Fibroblast of villous mesenchyme (primary cell): ENCODE measurements at regions not wholly inside any gene's neighbourhood (a gene's known extent, or its start where the extent isn't known, plus 50 kb on each side); places are given as distances from the start of the nearest gene placed in this dataset.
A peak's percentile ranks its signal among the peaks of the same experiment; 100 is the strongest.

Experiments
- DNase-seq: peaks from one replicate; pipeline ENCODE4 v3.0.0-alpha.2; 2010; ENCODE audit warnings: low read depth
- H3K4me3 ChIP-seq: 2 replicates; pipeline ENCODE4 v1.5.1; 2011; ENCODE audit warnings: low read depth, mild to moderate bottlenecking, low read length
- TF ChIP-seq, protein P1 (sequence below): IDR thresholded peaks from 2 replicates; pipeline ENCODE4 v1.5.1; 2012; ENCODE audit warnings: low read depth, mild to moderate bottlenecking, low read length; ENCODE audit not compliant: insufficient read depth

- TF ChIP-seq, protein P1, sequence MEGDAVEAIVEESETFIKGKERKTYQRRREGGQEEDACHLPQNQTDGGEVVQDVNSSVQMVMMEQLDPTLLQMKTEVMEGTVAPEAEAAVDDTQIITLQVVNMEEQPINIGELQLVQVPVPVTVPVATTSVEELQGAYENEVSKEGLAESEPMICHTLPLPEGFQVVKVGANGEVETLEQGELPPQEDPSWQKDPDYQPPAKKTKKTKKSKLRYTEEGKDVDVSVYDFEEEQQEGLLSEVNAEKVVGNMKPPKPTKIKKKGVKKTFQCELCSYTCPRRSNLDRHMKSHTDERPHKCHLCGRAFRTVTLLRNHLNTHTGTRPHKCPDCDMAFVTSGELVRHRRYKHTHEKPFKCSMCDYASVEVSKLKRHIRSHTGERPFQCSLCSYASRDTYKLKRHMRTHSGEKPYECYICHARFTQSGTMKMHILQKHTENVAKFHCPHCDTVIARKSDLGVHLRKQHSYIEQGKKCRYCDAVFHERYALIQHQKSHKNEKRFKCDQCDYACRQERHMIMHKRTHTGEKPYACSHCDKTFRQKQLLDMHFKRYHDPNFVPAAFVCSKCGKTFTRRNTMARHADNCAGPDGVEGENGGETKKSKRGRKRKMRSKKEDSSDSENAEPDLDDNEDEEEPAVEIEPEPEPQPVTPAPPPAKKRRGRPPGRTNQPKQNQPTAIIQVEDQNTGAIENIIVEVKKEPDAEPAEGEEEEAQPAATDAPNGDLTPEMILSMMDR = no peak
- no peak overlapping the region for H3K4me3 ChIP-seq
- no peak for DNase-seq
These were observed 102.6 kb upstream of the LMNTD1 start for GRCh38 chr12:25655702-25656101.

DNA sequence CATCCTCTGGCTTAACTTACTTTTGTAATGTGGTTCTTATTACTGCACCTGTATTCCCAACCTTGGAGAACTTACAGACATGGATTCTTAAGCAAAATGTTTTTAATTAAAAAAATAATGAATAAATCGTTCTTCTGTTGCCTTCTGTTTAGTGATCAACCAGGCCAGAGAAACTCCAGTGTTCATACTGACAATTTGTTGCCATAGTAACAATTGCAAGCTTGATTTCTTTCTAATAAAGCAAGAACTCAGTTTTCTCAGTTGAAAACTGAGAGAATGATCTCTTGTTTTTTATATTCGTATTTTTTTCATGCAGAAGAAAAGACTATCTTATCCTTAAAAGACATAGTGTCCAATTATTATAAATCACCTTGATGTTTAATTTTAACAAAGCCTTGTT lies 106.5 kb upstream of the LMNTD1 start:
- no peak overlapping the region for H3K4me3 ChIP-seq
- TF ChIP-seq, protein P1 = no peak
- DNase-seq = no peak

DNA sequence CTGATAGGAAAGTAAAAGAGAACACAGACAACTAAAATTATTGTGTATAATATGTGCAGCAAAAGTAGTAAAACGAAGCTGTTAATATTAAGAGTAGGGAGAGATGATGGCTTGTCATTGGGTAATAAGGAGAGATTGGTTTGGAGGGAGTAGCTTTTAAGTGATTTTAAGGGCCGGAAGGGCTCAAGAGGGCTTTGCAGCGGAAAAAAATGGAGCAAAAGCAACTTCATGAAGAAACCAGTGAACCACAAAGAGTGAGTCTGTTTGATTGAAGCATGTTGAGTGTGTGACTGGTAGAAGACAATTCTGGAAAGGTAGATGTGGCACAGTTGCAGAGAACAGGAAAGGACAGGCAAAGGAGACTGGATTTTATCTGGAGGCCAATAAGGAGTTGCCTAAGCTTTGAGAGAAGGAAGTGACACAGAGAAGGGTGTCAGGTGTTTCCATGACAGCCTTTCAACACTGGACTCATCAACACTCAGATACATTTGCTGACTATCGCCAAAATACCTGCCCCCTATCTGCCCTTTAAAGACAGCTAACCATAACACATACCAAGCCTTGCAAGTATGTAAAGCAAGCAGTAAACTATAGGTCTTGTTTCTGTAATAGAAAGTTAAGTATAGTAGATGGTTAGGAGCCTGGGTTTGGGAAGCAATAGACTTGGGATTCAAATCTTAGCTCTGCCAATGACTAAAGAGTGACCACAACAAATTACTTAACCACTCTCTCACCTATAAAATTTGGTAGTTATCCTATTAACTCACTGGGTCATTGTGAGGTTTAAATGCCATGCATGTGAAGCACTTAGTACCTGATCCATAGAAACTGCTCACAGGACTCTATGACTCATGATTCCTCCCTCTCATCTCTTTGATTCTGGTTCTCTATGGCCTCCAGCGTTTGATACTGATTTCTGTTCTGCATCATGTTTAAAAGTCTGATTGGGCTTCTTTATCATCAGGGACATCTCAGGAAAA lies 117.3 kb upstream of the LMNTD1 start:
- DNase-seq = no peak
- H3K4me3 ChIP-seq = no peak overlapping the region
- TF ChIP-seq, protein P1 = no peak

GRCh38 chr12:25675808-25676207 lies 122.7 kb upstream of the LMNTD1 start:
- H3K4me3 ChIP-seq = no peak overlapping the region
- DNase-seq = peak; percentile 44
- TF ChIP-seq, protein P1 = no peak

GRCh38 chr12:25677232-25677937 lies 124.3 kb upstream of the LMNTD1 start:
- H3K4me3 ChIP-seq = no peak overlapping the region
- TF ChIP-seq, protein P1 = peak; percentile 48
- peak; percentile 40 for DNase-seq

DNA sequence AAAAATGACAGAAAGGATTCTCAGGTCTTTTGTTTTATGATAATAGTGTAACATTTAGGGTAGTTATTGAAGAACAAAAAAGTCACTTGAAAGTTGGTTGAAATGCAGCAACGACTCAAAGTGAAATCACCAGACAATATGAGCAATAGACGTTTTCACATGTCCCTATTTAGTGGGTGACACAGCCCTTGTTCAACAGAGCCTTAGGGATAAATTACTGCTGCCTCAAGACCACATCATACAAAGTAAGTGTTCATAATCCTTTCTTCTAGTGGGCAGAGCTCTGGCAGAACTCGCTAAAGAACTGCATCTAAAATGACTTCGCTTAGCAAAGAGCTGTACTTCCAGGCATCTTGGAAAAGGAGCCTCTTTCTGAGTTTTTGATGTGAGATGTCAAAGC lies 128.5 kb upstream of the LMNTD1 start:
- H3K4me3 ChIP-seq = no peak overlapping the region
- TF ChIP-seq, protein P1 = no peak
- DNase-seq = no peak
